ENCODE measurements at regions not wholly inside any gene's neighbourhood (a gene's known extent, or its start where the extent isn't known, plus 50 kb on each side); places are given as distances from the start of the nearest gene placed in this dataset.

DNA sequence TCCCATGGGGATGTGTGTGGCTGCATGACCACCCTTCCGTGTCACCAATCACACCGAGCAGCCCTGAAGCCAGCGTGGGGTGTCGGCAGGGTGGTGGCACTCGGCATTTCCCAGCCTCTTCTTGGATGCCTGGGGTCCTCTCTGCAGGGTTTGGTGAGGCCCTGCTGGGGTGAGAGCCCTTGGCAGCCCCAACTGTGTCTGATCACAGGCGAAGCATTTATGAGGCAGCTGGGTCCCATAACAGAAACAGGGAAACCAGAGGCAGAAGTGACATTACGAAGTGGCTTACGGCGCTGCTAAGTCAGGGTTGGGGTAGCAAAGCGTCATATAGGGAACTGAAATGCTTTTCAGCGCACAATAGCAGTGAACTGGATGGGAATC, 92.3 kb upstream of the SEPTIN5 start:
- TF ChIP-seq SNAI2 (CRISPR knock-in tag; IDR thresholded peaks at IDR 0.05) (no peak), OSR1 (CRISPR knock-in tag; IDR thresholded peaks at IDR 0.05) (no peak)
- ATAC-seq: no peak

DNA sequence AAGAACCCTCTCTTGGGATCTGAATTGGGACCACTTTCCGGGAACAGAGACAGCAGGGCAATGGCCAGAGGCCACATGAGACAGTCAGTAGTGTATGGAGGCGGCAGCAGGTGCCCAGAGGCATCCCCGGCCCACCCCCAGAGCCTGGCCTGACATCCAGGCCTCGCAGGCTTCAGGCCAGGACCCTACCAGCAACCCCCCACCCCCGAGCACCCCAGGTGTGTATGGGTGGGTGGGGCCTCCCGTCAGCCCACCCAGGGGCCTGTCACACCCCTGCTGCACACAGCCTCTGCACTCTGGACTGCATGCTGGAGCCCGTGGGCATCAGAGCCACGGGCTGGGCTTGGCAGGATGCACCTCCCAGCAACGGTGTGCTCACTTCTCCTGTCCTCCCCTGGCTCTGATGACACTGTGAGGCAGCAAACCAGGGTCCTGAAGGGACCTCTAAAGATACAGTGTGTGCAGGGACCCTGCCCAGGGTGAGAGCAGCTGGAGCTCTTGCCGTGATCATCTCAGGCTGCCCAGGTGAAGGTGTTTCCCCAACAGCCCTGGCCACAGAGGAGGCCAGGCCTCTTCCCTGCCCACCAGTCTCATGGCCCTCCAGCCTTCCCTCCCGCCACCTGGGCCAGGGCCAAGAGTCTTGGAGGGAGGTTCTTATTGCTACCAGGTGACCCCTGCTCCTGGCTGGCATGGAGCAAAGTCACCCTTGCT, 88.8 kb upstream of the SEPTIN5 start:
- no peak for ATAC-seq
- TF ChIP-seq ZNF70 (CRISPR knock-in tag; IDR thresholded peaks at IDR 0.05) (no peak), TCF4 (CRISPR knock-in tag; IDR thresholded peaks at IDR 0.05; ENCODE audit: borderline replicate concordance) (no peak), CSDC2 (CRISPR knock-in tag; IDR thresholded peaks at IDR 0.05) (no peak), ARNTL (CRISPR knock-in tag; IDR thresholded peaks at IDR 0.05; ENCODE audit: borderline replicate concordance, low read depth) (no peak), ZFP3 (CRISPR knock-in tag; IDR thresholded peaks at IDR 0.05) (no peak), ZNF8 (CRISPR knock-in tag; IDR thresholded peaks at IDR 0.05) (no peak), GLIS3 (CRISPR knock-in tag; IDR thresholded peaks at IDR 0.05) (no peak), SNAI2 (CRISPR knock-in tag; IDR thresholded peaks at IDR 0.05) (no peak), ISL1 (CRISPR knock-in tag; IDR thresholded peaks at IDR 0.05) (no peak), ESRRG (CRISPR knock-in tag; IDR thresholded peaks at IDR 0.05) (no peak), TOX (CRISPR knock-in tag; IDR thresholded peaks at IDR 0.05; ENCODE audit: borderline replicate concordance) (no peak), ZFP30 (CRISPR knock-in tag; IDR thresholded peaks at IDR 0.05) (no peak), OSR1 (CRISPR knock-in tag; IDR thresholded peaks at IDR 0.05) (no peak), PPARA (CRISPR knock-in tag; IDR thresholded peaks at IDR 0.05; ENCODE audit: borderline replicate concordance) (no peak), ZNF565 (CRISPR knock-in tag; conservative IDR thresholded peaks at IDR 0.05; ENCODE audit: low read depth) (no peak)
- TF ChIP-seq, protein P1, sequence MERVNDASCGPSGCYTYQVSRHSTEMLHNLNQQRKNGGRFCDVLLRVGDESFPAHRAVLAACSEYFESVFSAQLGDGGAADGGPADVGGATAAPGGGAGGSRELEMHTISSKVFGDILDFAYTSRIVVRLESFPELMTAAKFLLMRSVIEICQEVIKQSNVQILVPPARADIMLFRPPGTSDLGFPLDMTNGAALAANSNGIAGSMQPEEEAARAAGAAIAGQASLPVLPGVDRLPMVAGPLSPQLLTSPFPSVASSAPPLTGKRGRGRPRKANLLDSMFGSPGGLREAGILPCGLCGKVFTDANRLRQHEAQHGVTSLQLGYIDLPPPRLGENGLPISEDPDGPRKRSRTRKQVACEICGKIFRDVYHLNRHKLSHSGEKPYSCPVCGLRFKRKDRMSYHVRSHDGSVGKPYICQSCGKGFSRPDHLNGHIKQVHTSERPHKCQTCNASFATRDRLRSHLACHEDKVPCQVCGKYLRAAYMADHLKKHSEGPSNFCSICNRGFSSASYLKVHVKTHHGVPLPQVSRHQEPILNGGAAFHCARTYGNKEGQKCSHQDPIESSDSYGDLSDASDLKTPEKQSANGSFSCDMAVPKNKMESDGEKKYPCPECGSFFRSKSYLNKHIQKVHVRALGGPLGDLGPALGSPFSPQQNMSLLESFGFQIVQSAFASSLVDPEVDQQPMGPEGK (CRISPR knock-in tag; IDR thresholded peaks at IDR 0.05; ENCODE audit: borderline replicate concordance): no peak
- TF ChIP-seq, protein P2, sequence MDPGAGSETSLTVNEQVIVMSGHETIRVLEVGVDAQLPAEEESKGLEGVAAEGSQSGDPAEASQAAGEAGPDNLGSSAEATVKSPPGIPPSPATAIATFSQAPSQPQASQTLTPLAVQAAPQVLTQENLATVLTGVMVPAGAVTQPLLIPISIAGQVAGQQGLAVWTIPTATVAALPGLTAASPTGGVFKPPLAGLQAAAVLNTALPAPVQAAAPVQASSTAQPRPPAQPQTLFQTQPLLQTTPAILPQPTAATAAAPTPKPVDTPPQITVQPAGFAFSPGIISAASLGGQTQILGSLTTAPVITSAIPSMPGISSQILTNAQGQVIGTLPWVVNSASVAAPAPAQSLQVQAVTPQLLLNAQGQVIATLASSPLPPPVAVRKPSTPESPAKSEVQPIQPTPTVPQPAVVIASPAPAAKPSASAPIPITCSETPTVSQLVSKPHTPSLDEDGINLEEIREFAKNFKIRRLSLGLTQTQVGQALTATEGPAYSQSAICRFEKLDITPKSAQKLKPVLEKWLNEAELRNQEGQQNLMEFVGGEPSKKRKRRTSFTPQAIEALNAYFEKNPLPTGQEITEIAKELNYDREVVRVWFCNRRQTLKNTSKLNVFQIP (CRISPR knock-in tag; IDR thresholded peaks at IDR 0.05; ENCODE audit: borderline replicate concordance, low read depth): no peak
- TF ChIP-seq, protein P3, sequence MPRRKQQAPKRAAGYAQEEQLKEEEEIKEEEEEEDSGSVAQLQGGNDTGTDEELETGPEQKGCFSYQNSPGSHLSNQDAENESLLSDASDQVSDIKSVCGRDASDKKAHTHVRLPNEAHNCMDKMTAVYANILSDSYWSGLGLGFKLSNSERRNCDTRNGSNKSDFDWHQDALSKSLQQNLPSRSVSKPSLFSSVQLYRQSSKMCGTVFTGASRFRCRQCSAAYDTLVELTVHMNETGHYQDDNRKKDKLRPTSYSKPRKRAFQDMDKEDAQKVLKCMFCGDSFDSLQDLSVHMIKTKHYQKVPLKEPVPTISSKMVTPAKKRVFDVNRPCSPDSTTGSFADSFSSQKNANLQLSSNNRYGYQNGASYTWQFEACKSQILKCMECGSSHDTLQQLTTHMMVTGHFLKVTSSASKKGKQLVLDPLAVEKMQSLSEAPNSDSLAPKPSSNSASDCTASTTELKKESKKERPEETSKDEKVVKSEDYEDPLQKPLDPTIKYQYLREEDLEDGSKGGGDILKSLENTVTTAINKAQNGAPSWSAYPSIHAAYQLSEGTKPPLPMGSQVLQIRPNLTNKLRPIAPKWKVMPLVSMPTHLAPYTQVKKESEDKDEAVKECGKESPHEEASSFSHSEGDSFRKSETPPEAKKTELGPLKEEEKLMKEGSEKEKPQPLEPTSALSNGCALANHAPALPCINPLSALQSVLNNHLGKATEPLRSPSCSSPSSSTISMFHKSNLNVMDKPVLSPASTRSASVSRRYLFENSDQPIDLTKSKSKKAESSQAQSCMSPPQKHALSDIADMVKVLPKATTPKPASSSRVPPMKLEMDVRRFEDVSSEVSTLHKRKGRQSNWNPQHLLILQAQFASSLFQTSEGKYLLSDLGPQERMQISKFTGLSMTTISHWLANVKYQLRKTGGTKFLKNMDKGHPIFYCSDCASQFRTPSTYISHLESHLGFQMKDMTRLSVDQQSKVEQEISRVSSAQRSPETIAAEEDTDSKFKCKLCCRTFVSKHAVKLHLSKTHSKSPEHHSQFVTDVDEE (CRISPR knock-in tag; IDR thresholded peaks at IDR 0.05): no peak
- TF ChIP-seq, protein P4, sequence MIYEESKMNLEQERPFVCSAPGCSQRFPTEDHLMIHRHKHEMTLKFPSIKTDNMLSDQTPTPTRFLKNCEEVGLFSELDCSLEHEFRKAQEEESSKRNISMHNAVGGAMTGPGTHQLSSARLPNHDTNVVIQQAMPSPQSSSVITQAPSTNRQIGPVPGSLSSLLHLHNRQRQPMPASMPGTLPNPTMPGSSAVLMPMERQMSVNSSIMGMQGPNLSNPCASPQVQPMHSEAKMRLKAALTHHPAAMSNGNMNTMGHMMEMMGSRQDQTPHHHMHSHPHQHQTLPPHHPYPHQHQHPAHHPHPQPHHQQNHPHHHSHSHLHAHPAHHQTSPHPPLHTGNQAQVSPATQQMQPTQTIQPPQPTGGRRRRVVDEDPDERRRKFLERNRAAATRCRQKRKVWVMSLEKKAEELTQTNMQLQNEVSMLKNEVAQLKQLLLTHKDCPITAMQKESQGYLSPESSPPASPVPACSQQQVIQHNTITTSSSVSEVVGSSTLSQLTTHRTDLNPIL (CRISPR knock-in tag; IDR thresholded peaks at IDR 0.05; ENCODE audit: low read depth): no peak
- TF ChIP-seq, protein P5, sequence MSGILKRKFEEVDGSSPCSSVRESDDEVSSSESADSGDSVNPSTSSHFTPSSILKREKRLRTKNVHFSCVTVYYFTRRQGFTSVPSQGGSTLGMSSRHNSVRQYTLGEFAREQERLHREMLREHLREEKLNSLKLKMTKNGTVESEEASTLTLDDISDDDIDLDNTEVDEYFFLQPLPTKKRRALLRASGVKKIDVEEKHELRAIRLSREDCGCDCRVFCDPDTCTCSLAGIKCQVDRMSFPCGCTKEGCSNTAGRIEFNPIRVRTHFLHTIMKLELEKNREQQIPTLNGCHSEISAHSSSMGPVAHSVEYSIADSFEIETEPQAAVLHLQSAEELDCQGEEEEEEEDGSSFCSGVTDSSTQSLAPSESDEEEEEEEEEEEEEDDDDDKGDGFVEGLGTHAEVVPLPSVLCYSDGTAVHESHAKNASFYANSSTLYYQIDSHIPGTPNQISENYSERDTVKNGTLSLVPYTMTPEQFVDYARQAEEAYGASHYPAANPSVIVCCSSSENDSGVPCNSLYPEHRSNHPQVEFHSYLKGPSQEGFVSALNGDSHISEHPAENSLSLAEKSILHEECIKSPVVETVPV (CRISPR knock-in tag; IDR thresholded peaks at IDR 0.05): no peak

DNA sequence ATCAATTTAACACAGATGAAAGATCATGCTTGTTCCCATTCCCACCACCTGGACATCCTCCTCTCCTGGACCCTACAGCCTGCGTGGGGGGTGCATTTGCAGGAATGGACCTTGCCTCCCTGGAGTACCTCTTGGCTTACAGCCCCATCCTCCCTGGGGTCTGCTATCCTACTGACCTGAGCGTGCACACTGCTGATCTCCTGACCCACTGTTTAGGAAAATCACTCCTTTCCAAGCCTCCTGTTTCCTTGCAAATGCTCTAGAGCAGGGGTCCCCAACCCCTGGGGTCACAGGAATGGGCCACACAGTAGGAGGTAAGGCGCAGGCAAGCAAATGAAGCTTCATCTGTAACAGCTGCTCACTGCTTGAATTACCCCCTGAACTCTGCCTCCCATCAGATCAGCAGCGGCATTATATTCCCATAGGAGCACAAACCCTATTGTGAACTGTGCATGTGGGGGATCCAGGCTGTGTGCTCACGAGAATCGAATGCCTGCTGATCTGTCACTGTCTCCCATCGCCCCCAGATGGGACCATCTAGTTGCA, 88.2 kb upstream of the SEPTIN5 start:
- no peak for TF ChIP-seq BACH2 (CRISPR knock-in tag; IDR thresholded peaks at IDR 0.05; ENCODE audit: borderline replicate concordance)
- ATAC-seq: no peak

All from SK-N-SH treated with all-trans-retinoic acid at 6 μM for 48 hours (cell line).